ENCODE measurements at regions not wholly inside any gene's neighbourhood (a gene's known extent, or its start where the extent isn't known, plus 50 kb on each side); places are given as distances from the start of the nearest gene placed in this dataset.

DNA sequence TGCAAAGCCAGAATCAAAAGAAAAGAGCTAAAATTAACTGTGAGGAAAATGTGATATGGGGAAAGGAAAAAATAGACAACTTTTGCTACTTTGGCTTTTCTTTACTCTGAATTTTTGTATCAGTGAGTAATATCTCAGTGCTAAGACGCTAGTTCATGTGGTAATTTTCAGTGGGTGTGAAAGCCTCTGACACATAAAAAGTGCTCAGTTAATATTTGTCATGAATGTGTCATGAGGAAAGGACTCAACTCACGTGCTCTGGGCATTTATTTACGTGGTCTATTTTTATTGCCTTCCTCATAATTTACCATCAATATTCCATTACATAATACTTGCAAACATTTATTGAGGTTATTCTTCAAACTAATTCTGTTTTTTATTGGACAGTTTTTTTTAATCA lies 302.0 kb upstream of the TSPY4 start:
- Histone ChIP-seq H3K36me3 (ENCODE audit: control insufficient read depth in 3 of 3, insufficient read depth in 2 of 3, low read depth in 1 of 3, low read length in 3 of 3) (no peaks in the 10 kb centered on the region), H3K27me3 (ENCODE audit: control insufficient read depth in 3 of 3, insufficient read depth in 3 of 3, low read length in 3 of 3) (no peaks in the 10 kb centered on the region), H3K4me3 (ENCODE audit: low read depth in 1 of 3, low read length in 3 of 3) (no peak overlapping the region), H3K9me3 (ENCODE audit: control insufficient read depth in 2 of 2, insufficient read depth in 1 of 2, low read depth in 1 of 2, low read length in 1 of 2) (no peaks in the 10 kb centered on the region), H3K27ac (ENCODE audit: low read depth in 1 of 3, low read length in 2 of 3) (no peak overlapping the region), H3K4me1 (ENCODE audit: control insufficient read depth in 3 of 3, insufficient read depth in 2 of 3, low read depth in 1 of 3, low read length in 2 of 3) (no peaks in the 10 kb centered on the region)
- DNase-seq (peak; percentile 2 to 47), FAIRE-seq (no peak)
- WGBS, 3 donors: 6 to 33% (median 25%) methylated on average over 1 to 3 of the region's 3 CpGs

- H3K27me3 ChIP-seq (ENCODE audit: control insufficient read depth in 3 of 3, insufficient read depth in 3 of 3, low read length in 3 of 3): no peaks in the 10 kb centered on the region
- FAIRE-seq (no peak), DNase-seq (no peak)
- no peak overlapping the region for H3K4me3 ChIP-seq (ENCODE audit: low read depth in 1 of 3, low read length in 3 of 3)
- no peaks in the 10 kb centered on the region for H3K4me1 ChIP-seq (ENCODE audit: control insufficient read depth in 3 of 3, insufficient read depth in 2 of 3, low read depth in 1 of 3, low read length in 2 of 3)
- WGBS, 3 donors: 53 to 62% methylated on average over 3 of the region's 3 CpGs; no CpG with 5 or more reads in 1 of the 3 donors
- H3K36me3 ChIP-seq (ENCODE audit: control insufficient read depth in 3 of 3, insufficient read depth in 2 of 3, low read depth in 1 of 3, low read length in 3 of 3): no peaks in the 10 kb centered on the region
- H3K27ac ChIP-seq (ENCODE audit: low read depth in 1 of 3, low read length in 2 of 3): no peak overlapping the region
- H3K9me3 ChIP-seq (ENCODE audit: control insufficient read depth in 2 of 2, insufficient read depth in 1 of 2, low read depth in 1 of 2, low read length in 1 of 2): no peaks in the 10 kb centered on the region
Observed at GRCh38 chrY:9041474-9041873, 295.8 kb upstream of the TSPY4 start.
